ENCODE measurements at regions not wholly inside any gene's neighbourhood (a gene's known extent, or its start where the extent isn't known, plus 50 kb on each side); places are given as distances from the start of the nearest gene placed in this dataset.

GRCh38 chr7:20514364-20514763 is 101.1 kb upstream of the ABCB5 start:
- no peak for DNase-seq (ENCODE audit: low read depth, low spot score)
- Histone ChIP-seq H3K27ac (ENCODE audit: low read length) (no peak overlapping the region), H3K27me3 (ENCODE audit: control insufficient read depth, insufficient read depth, low read length) (no peaks in the 10 kb centered on the region), H3K4me1 (ENCODE audit: control insufficient read depth, insufficient read depth, low read length) (no peaks in the 10 kb centered on the region), H3K36me3 (ENCODE audit: control insufficient read depth, insufficient read depth, low read length) (no peaks in the 10 kb centered on the region), H3K9me3 (ENCODE audit: control insufficient read depth, insufficient read depth, low read length) (no peaks in the 10 kb centered on the region), H3K4me3 (ENCODE audit: low read length) (no peak overlapping the region)
- WGBS (ENCODE audit: insufficient coverage, insufficient read length) = no CpG with 5 or more reads among the region's 2 CpGs

- H3K36me3 ChIP-seq (ENCODE audit: control insufficient read depth, insufficient read depth, low read length) = no peaks in the 10 kb centered on the region
- H3K9me3 ChIP-seq (ENCODE audit: control insufficient read depth, insufficient read depth, low read length) = no peaks in the 10 kb centered on the region
- WGBS (ENCODE audit: insufficient coverage, insufficient read length) = no CpG with 5 or more reads among the region's 2 CpGs
- H3K27me3 ChIP-seq (ENCODE audit: control insufficient read depth, insufficient read depth, low read length) = no peaks in the 10 kb centered on the region
- no peak for DNase-seq (ENCODE audit: low read depth, low spot score)
- no peak overlapping the region for H3K4me3 ChIP-seq (ENCODE audit: low read length)
- H3K27ac ChIP-seq (ENCODE audit: low read length) = no peak overlapping the region
- H3K4me1 ChIP-seq (ENCODE audit: control insufficient read depth, insufficient read depth, low read length) = no peaks in the 10 kb centered on the region
Observed at GRCh38 chr7:20519645-20520044, 95.8 kb upstream of the ABCB5 start.

- H3K36me3 ChIP-seq (ENCODE audit: control insufficient read depth, insufficient read depth, low read length) = no peaks in the 10 kb centered on the region
- no CpG with 5 or more reads among the region's 4 CpGs for WGBS (ENCODE audit: insufficient coverage, insufficient read length)
- no peak overlapping the region for H3K27ac ChIP-seq (ENCODE audit: low read length)
Observed at GRCh38 chr7:20520530-20520929, 94.9 kb upstream of the ABCB5 start.

GRCh38 chr7:20521243-20521642 is 94.2 kb upstream of the ABCB5 start:
- no peak for DNase-seq (ENCODE audit: low read depth, low spot score)
- WGBS (ENCODE audit: insufficient coverage, insufficient read length) = no CpG with 5 or more reads among the region's 1 CpG
- H3K27me3 ChIP-seq (ENCODE audit: control insufficient read depth, insufficient read depth, low read length) = no peaks in the 10 kb centered on the region
- H3K36me3 ChIP-seq (ENCODE audit: control insufficient read depth, insufficient read depth, low read length) = no peaks in the 10 kb centered on the region
- H3K4me3 ChIP-seq (ENCODE audit: low read length) = no peak overlapping the region
- no peak overlapping the region for H3K27ac ChIP-seq (ENCODE audit: low read length)
- H3K9me3 ChIP-seq (ENCODE audit: control insufficient read depth, insufficient read depth, low read length) = no peaks in the 10 kb centered on the region
- H3K4me1 ChIP-seq (ENCODE audit: control insufficient read depth, insufficient read depth, low read length) = no peaks in the 10 kb centered on the region

More at GRCh38 chr7:20520530-20520929, 94.9 kb upstream of the ABCB5 start:
- no peaks in the 10 kb centered on the region for H3K27me3 ChIP-seq (ENCODE audit: control insufficient read depth, insufficient read depth, low read length)
- no peak for DNase-seq (ENCODE audit: low read depth, low spot score)
- no peaks in the 10 kb centered on the region for H3K9me3 ChIP-seq (ENCODE audit: control insufficient read depth, insufficient read depth, low read length)
- H3K4me1 ChIP-seq (ENCODE audit: control insufficient read depth, insufficient read depth, low read length) = no peaks in the 10 kb centered on the region
- no peak overlapping the region for H3K4me3 ChIP-seq (ENCODE audit: low read length)

- no peak overlapping the region for H3K27ac ChIP-seq (ENCODE audit: low read length)
- no peaks in the 10 kb centered on the region for H3K27me3 ChIP-seq (ENCODE audit: control insufficient read depth, insufficient read depth, low read length)
- no peaks in the 10 kb centered on the region for H3K9me3 ChIP-seq (ENCODE audit: control insufficient read depth, insufficient read depth, low read length)
- WGBS (ENCODE audit: insufficient coverage, insufficient read length) = no CpG with 5 or more reads among the region's 2 CpGs
- no peak overlapping the region for H3K4me3 ChIP-seq (ENCODE audit: low read length)
- no peaks in the 10 kb centered on the region for H3K4me1 ChIP-seq (ENCODE audit: control insufficient read depth, insufficient read depth, low read length)
- no peaks in the 10 kb centered on the region for H3K36me3 ChIP-seq (ENCODE audit: control insufficient read depth, insufficient read depth, low read length)
- no peak for DNase-seq (ENCODE audit: low read depth, low spot score)
Observed at GRCh38 chr7:20529260-20529659, 86.2 kb upstream of the ABCB5 start.

- Histone ChIP-seq H3K9me3 (ENCODE audit: control insufficient read depth, insufficient read depth, low read length) (no peaks in the 10 kb centered on the region), H3K4me3 (ENCODE audit: low read length) (no peak overlapping the region), H3K36me3 (ENCODE audit: control insufficient read depth, insufficient read depth, low read length) (no peaks in the 10 kb centered on the region), H3K27ac (ENCODE audit: low read length) (no peak overlapping the region), H3K27me3 (ENCODE audit: control insufficient read depth, insufficient read depth, low read length) (no peaks in the 10 kb centered on the region), H3K4me1 (ENCODE audit: control insufficient read depth, insufficient read depth, low read length) (no peaks in the 10 kb centered on the region)
- no peak for DNase-seq (ENCODE audit: low read depth, low spot score)
- WGBS (ENCODE audit: insufficient coverage, insufficient read length) = no CpG with 5 or more reads among the region's 5 CpGs
Observed at GRCh38 chr7:20532890-20533289, 82.6 kb upstream of the ABCB5 start.

- no peak overlapping the region for H3K4me3 ChIP-seq (ENCODE audit: low read length)
- no peaks in the 10 kb centered on the region for H3K36me3 ChIP-seq (ENCODE audit: control insufficient read depth, insufficient read depth, low read length)
- no peaks in the 10 kb centered on the region for H3K4me1 ChIP-seq (ENCODE audit: control insufficient read depth, insufficient read depth, low read length)
- no peaks in the 10 kb centered on the region for H3K9me3 ChIP-seq (ENCODE audit: control insufficient read depth, insufficient read depth, low read length)
- no peaks in the 10 kb centered on the region for H3K27me3 ChIP-seq (ENCODE audit: control insufficient read depth, insufficient read depth, low read length)
- H3K27ac ChIP-seq (ENCODE audit: low read length) = no peak overlapping the region
- no peak for DNase-seq (ENCODE audit: low read depth, low spot score)
Observed at GRCh38 chr7:20534543-20534942, 80.9 kb upstream of the ABCB5 start.

GRCh38 chr7:20535541-20535940 is 79.9 kb upstream of the ABCB5 start:
- no peaks in the 10 kb centered on the region for H3K9me3 ChIP-seq (ENCODE audit: control insufficient read depth, insufficient read depth, low read length)
- H3K4me1 ChIP-seq (ENCODE audit: control insufficient read depth, insufficient read depth, low read length) = no peaks in the 10 kb centered on the region
- H3K4me3 ChIP-seq (ENCODE audit: low read length) = no peak overlapping the region
- no peak for DNase-seq (ENCODE audit: low read depth, low spot score)
- no peak overlapping the region for H3K27ac ChIP-seq (ENCODE audit: low read length)
- no peaks in the 10 kb centered on the region for H3K27me3 ChIP-seq (ENCODE audit: control insufficient read depth, insufficient read depth, low read length)
- no peaks in the 10 kb centered on the region for H3K36me3 ChIP-seq (ENCODE audit: control insufficient read depth, insufficient read depth, low read length)
- no CpG with 5 or more reads among the region's 3 CpGs for WGBS (ENCODE audit: insufficient coverage, insufficient read length)

- WGBS (ENCODE audit: insufficient coverage, insufficient read length) = no CpG with 5 or more reads among the region's 4 CpGs
- DNase-seq (ENCODE audit: low read depth, low spot score) = peak; percentile 37
- H3K4me3 ChIP-seq (ENCODE audit: low read length) = no peak overlapping the region
- H3K27ac ChIP-seq (ENCODE audit: low read length) = no peak overlapping the region
- no peaks in the 10 kb centered on the region for H3K9me3 ChIP-seq (ENCODE audit: control insufficient read depth, insufficient read depth, low read length)
- no peaks in the 10 kb centered on the region for H3K36me3 ChIP-seq (ENCODE audit: control insufficient read depth, insufficient read depth, low read length)
- H3K27me3 ChIP-seq (ENCODE audit: control insufficient read depth, insufficient read depth, low read length) = no peaks in the 10 kb centered on the region
- H3K4me1 ChIP-seq (ENCODE audit: control insufficient read depth, insufficient read depth, low read length) = no peaks in the 10 kb centered on the region
Observed at GRCh38 chr7:20539201-20539600, 76.3 kb upstream of the ABCB5 start.

GRCh38 chr7:20541608-20542349 is 73.7 kb upstream of the ABCB5 start:
- Histone ChIP-seq H3K27me3 (ENCODE audit: control insufficient read depth, insufficient read depth, low read length) (no peaks in the 10 kb centered on the region), H3K27ac (ENCODE audit: low read length) (no peak overlapping the region), H3K4me1 (ENCODE audit: control insufficient read depth, insufficient read depth, low read length) (no peaks in the 10 kb centered on the region), H3K36me3 (ENCODE audit: control insufficient read depth, insufficient read depth, low read length) (no peaks in the 10 kb centered on the region), H3K9me3 (ENCODE audit: control insufficient read depth, insufficient read depth, low read length) (no peaks in the 10 kb centered on the region), H3K4me3 (ENCODE audit: low read length) (no peak overlapping the region)
- WGBS (ENCODE audit: insufficient coverage, insufficient read length) = no CpG with 5 or more reads among the region's 6 CpGs
- DNase-seq (ENCODE audit: low read depth, low spot score) = no peak

- no peak overlapping the region for H3K27ac ChIP-seq (ENCODE audit: low read length)
- no CpG with 5 or more reads among the region's 1 CpG for whole genome bisulfite sequencing (ENCODE audit: insufficient coverage, insufficient read length)
- H3K4me1 ChIP-seq (ENCODE audit: control insufficient read depth, insufficient read depth, low read length) = no peaks in the 10 kb centered on the region
- H3K4me3 ChIP-seq (ENCODE audit: low read length) = no peak overlapping the region
- no peaks in the 10 kb centered on the region for H3K36me3 ChIP-seq (ENCODE audit: control insufficient read depth, insufficient read depth, low read length)
- no peaks in the 10 kb centered on the region for H3K27me3 ChIP-seq (ENCODE audit: control insufficient read depth, insufficient read depth, low read length)
- no peaks in the 10 kb centered on the region for H3K9me3 ChIP-seq (ENCODE audit: control insufficient read depth, insufficient read depth, low read length)
- no peak for DNase-seq (ENCODE audit: low read depth, low spot score)
Observed at GRCh38 chr7:20542594-20542993, 72.9 kb upstream of the ABCB5 start.
